HG03558 (cell line): ENCODE measurements at regions not wholly inside any gene's neighbourhood (a gene's known extent, or its start where the extent isn't known, plus 50 kb on each side); places are given as distances from the start of the nearest gene placed in this dataset.

Experiments
- ATAC-seq: cut with Tn5 transposase; IDR thresholded peaks from one replicate; pipeline ENCODE4 v1.9.1; 2021; ENCODE audit warnings: moderate number of reproducible peaks; ENCODE audit not compliant: unreplicated experiment; ENCODE audit errors: extremely low read depth

DNA sequence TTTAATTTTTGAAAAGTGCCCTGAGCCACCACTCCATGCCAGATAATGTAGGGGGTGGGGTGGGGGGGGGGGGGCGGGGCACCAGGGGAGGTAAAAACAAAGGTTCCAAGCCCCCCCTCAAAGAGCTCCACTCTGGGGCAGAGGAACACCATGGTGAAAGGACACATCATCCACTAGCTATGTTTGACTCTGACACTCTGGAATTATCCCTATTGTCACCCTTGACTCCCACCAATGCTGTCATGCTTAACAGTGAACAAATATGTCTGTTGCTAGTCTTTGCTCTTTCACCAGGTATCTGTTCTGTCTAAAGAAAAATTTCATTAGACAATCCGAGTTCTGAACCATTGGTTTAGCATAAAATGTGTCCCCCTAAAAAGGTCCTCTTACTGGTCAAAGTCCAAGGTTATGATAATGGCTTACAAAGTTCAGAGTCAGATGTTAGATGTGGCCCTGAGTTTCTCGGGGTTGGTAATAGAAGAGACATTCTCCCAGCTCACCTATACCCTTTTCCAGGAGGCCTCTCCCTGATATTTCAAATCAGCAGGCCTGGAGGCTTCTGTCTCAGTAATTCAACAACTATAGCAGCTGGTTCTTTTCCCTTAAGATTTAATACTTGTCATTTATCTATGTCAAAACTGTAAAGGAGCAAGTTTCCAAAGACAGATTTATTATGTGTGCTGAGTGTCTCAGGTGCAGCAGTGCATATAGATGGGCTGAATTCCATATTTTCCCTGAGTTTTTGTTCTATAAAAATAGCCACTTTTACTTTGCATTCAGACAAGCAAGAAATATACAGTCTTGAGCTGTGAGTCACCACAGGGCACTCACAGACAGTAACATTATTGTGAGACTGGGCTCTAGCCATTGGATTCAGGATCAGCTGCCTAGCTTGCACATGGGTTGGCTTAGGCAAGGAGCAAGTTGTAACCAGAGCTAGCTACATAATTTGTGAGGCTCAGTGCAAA lies 174.1 kb downstream of the CSNK2A3 start:
- ATAC-seq: no peak

DNA sequence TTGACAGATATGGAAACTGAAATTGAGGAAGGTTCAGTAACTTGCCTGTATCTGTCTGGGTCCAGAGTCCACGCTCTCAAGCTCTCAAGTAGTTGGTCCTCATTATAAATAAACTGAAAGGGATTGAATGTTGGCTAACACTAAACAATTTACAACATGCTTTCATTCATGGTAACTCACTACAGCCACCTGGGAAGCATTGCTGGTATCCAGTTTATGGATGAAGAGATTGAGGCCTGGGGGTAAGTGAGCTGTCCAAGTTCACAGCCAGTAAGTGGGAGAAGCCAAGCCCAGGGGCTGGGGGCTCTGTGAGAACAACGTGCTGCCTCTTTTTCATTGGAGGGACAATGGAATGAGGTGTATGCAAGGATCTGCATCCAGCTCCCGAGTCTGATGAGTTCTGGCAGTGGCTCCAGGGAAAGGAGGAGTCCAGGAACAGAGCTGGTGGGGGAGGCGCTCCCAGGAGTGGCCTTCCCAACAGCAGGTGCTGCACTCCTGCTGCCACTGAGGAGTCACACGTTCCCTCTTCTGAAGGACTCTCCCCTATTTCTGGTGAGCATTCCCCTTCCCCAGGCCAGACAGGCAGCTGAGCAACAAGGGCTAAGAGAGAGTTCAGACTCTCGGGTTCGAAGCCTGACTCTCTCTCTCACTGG lies 175.8 kb downstream of the CSNK2A3 start:
- ATAC-seq: no peak

DNA sequence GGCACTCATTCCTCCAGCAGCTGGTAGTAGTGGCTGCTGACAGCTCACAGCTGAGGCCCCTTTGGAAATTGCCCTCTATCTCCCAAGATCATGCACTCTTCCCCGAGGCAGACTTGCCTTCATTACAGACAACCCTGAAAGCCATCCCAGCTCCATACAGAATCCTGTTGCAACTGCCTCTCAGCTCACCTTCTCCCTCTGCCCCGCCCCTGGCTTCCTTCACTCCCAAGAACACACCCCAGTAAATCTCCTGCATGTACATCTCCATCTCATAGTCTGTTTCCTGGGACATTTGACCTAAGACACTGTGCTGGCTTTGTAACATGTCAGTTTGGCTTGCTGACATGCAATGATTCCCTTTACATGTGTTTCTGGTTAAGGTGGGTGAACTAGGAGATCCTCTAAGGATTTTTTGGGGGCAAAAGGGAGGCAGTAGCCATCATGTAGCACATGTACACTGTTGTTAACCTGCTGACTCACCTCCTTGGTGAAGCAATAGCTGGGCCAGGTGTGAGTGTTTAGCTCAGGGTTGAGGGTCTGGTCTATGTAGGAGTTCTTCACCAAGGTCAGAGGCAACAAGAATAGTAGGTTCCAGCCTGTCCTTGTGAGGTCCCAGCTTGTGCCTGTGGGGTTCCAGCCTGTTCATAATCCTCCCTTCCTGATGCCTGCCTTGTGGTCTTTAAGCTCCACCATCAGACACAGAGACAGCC lies 179.6 kb downstream of the CSNK2A3 start:
- ATAC-seq: no peak

DNA sequence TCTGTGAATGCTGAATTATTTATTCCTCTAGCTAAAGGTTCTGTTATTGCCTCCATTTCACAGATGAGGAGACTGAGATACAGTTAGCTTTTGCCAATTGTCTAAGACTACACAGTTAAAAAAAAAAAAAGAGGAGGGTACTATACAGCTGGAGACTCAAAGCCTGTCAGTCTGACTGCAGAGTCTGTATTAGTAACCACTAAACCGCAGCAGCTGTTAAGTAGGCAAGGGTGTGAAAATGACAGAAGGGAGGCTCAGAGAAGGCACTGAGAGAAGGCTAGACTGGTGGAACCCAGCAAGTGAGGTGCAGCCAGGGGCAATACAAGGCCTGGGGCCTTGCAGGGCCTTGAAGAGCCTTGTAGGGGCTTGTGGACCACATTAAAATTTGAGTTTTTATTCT lies 181.2 kb downstream of the CSNK2A3 start:
- ATAC-seq: peak; percentile 85

DNA sequence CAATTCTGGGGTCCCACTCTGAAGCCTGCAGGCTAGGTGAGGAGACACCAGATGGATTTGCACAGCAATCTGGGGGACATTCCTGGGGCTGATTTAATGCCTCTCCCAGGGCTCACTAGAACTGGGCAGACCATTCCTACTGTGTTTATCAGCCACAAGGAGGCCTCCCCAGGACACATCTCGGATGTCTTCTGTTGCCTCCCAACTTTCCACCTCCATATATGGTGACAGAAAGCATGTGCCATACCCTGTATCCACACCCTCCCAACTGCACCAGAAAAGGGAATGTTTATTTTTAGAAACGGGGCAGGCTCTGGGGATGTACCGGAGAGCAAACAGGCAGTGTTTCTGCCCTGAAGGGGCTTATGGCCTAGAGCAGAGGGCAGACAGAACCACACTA lies 181.8 kb downstream of the CSNK2A3 start:
- ATAC-seq: no peak

DNA sequence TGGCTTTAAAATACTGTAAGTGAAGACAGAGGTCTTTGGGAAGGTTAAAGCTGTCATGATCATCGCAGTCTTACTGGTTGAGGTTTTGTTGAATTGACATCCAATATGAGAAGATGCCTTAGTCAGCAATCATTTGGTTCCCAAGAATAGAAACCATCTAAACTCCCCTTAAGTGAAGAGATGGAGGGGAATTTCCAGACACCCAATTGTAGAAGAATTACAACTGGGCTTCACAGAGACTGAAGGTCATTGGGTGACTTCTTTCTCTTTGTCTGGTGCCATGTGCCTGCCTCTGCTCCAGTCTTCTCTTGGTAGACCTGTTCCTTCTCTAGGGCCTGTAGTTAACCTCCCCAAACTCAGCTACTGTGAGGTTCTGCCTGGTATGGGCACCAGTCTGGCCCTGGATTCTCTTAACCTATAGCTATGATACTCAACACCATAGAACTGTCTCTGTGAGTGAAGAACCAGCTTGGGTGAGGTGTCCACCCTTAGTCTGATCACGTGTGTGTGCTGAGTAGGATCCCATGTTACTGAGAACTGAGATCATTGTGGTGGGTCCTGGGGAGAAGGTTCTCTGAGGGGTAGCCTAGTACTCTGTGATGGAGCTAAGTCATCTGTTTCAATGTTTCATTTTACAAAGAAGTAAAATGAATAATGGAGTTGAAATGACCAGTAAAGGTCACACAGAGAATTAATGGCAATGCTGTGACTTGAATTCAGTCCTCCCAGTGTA lies 182.5 kb downstream of the CSNK2A3 start:
- ATAC-seq: no peak

DNA sequence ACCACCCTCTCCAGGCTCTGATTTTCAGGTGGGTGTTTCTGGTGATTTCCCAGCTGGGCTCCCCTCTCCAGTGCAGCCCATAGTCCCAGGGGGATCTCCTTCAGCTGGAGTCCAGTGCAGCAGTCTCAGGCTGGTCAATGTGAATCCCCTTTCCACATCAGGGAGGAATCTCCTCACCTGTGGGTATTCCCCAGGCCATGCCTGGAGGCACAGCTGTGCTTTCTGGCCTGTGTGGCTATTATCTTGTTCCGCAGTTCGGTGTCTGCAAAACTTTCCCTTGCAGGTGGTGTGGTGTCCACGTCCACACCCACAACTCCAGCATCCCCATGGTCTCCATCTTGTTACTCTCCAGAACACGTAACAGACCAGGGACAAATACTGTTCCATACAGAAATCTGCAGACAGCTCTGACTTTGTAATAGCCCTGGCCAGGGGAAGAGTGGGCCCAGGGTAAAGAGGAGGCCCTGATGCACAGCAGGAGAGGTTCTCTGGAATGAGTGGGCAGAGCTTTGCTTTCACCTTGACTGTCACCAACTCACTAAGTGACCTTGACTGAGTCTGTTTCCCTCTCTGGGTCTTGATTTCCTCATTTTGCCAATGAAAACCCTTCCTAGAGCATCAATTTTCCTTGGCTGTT lies 183.2 kb downstream of the CSNK2A3 start:
- ATAC-seq: no peak

DNA sequence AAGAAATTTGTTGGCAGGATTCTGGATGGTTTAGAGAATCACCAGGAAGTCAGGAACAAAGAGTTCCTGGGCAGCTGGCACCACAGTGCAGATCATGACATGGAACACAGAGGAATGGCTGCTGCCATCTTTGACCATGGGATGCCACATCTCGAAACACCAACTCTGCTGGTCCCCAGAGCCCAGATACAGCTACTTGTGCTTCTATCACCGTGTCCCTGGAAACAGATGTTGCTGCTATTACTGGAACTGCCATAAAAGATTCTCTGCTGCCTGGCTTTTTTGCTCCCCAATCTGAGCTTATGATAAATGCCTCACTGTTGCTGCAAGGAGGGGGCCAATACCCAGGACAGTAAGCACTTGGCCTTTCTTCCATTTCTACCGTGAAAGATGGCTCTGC lies 185.2 kb downstream of the CSNK2A3 start:
- ATAC-seq: no peak

DNA sequence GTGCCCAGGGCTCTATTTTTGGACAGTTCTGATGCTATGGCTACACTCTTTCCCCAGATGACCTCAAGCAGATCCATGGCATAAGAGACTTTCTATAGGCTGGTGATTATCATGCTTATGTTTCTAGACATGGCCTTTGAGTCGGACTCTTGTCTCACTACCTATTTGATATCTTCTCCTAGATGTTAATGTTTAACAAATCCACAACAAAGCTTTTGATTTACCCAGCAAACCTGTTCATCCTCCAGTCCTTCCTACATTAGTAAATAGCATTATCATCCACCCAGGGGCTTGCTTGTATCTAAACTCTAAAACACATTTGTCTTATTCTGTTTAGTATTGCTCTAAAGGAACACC lies 188.7 kb downstream of the CSNK2A3 start:
- no peak for ATAC-seq

DNA sequence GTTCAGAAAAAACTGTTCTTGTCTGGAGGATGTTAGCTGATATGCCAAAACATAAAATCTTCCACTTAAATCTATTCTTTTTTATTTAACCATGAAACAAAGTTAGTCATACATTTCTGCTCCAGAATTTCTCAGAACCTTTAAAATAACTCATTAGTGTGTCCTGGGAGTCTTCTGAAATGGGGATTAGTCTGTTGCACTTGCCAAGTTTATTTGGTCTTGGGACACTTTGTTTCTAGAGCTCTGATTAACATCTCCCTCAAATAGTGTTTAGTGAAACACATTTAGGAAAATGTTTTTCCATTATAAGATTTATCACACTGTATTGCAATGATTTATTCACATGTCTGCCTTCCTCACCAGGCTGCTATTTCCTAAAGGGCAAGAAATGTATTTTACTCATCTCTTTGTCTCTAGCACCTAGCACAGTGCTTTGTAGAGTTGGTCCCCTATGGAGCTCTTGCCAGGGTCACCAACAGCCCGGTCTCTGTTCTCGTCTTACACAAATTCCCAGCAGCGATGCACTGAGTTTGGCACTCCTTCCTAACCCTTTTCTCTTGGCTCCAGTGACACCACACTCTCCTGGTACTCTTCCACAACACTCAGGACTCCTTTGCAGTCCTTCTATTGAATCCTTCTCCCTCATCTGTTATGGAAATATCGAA lies 189.2 kb downstream of the CSNK2A3 start:
- no peak for ATAC-seq

DNA sequence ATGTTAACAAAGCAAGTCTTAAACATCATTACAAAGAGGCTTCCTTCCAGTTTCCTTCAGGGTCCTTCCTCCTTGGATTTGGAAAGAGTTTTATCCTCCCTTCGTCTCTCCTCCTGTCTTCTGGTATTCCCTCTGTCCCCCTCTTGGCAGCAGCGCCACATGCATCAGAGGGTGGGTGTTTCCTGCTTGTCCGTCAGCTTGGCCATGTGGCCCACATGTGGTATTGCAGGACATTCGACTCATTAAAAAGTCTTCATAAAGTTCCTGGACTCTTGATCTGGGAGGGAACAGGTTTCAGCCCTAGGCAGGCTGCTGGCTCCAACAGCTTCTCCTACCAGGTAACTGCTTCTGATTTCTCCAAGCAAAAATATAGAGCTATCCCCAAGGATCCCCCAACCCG lies 189.8 kb downstream of the CSNK2A3 start:
- ATAC-seq: no peak

DNA sequence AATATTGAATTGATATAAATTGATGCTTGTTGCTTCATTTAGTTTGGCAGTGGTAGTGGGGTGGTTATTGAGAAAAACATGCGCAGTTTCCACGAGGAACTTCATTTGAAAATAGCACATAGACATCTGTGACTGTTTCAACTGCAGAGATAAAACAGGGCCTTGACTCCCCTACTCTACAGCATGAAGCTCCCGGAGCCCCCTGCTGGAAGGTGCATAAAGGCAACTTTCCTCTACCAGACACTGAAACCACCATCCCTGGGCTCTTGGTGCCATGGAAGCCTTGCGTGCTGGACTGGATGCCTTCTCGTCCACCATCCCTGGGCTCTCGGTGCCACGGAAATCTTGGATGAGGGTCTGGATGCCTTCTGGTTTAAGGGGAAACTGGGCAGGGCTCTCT lies 195.9 kb downstream of the CSNK2A3 start:
- ATAC-seq: no peak

DNA sequence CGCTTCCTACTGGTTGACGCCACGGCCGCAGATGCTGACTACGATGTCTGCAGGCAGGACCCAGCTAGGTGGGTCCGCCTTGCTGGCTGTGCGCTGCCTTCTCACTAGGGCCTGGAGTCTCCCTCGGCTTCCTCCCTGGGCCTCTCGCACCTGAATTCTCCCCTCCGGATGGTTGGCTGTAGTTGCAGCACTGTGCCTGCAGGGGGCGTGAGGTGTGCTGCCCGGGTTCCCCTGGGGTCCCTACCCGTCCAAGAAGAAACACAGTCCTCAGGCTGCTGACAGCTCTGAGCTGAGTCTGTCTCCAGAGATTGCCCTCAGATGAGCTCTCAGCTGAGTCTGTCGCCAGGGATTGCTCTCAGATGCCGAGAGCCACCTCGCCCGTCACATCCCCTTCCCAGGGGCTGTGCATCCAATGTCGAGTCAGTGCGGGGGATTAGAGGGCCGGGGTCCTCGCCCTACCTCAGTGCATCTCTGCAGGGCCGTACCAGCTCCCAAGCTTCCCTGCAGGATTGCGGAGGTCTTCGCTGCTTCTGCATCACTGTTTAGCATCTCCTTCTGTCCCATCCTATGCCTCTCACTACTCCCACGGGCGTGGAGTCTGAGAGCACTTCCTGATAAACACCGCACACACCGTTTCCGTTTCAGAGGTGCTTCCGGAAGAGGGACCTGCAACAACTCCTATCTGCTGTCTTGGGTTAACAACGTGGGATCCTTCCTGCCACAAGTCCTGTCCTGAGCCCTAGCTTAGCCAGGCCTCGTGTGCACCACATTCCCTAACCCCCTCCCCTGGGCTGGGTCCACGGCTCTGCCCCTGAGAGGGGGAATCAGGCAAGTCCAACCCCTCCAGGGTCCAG lies 196.9 kb downstream of the CSNK2A3 start:
- no peak for ATAC-seq

DNA sequence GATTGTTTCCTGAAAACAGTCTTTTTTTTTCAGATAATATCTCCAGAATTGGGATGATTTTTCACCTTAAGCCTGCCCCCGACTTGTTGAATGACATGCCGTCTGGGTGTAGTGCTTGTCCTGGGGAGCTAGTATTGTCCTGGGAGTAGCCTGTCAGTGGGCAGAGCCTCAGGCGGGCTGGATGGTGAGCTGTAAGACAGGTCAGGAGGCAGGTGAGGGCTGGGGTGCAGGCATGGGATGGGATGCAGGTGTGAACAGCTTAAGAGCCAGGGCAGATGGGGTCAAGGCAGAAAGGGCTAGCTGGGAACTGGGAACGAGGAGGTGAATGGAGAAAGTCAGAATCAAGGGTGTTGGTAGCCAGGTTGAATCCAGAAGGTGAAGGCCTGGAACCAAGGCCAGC lies 200.2 kb downstream of the CSNK2A3 start:
- no peak for ATAC-seq

DNA sequence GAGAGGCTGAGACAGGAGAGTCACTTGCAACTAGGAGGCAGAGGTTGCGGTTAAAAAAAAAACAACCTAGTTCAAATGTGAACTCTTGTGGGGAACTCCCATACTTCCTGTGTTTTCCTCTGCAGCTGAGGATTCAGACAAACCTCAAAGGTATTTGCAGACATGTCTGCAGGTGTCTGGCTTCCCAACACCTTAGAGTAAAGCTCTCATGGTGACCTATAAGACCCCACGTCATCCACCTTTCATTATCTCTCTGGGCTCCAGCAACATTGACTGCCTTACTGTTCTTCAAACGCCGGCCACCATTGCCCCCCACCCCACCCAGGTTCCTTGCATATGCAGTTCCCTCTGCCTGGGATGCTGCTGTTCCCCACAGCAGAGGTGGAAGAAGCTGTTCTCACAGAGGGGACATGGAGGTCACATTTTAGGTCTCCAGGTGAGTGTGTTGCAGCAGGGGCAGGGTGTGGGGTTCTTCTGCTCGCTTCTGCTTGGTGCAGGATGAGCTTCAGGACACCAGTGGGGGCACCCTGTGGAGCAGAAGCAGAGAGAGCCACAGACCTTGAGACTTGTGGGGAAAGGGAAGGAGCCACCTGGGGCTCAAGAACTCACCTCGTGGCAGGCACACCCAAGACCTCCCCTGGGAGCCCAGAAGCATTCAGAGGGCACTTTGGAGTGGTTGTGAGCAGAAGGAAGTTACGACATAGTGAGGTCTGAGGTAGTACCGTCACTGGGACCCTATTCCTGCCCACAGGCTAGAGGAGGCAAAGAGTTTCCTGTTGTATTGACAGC lies 203.2 kb downstream of the CSNK2A3 start:
- no peak for ATAC-seq

DNA sequence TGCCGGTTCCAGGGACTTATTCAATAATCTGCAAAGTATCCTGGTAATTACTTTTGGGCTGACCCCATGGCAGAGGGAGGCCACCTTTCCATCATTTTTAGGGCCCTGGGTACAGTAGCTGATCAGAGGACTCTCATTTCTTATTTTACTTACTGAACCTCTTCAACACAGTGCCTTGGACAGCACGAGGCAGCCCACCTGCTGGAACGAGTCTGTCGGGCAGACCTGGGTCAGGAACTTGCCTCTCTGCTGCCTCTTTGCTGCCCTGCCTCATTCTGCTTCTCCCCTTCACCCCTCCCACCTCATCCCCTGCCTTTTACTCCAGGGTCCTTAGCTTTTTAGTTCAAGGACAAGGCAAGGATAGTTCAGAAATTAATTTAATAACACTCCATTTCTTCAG lies 204.5 kb downstream of the CSNK2A3 start:
- ATAC-seq: no peak

DNA sequence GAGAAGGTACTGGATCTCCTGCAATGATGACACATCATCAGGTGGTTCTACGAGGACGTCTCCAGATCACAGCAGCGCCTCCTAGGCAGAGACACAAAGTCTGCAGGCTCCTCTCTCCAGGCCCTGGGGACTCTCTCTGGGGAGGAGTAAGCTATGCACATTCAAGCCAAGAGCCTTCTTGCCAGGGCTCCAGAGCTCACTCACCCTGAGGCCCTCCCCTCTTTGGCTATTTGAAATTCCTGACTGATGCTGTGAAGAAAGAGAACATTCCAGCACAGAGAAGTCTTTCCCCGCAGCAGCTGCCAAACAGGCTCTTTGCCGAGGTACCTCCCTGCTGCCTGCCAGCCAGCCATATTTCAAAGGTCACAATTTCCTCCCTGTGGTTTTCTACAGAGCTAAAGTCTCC lies 204.9 kb downstream of the CSNK2A3 start:
- ATAC-seq: no peak

DNA sequence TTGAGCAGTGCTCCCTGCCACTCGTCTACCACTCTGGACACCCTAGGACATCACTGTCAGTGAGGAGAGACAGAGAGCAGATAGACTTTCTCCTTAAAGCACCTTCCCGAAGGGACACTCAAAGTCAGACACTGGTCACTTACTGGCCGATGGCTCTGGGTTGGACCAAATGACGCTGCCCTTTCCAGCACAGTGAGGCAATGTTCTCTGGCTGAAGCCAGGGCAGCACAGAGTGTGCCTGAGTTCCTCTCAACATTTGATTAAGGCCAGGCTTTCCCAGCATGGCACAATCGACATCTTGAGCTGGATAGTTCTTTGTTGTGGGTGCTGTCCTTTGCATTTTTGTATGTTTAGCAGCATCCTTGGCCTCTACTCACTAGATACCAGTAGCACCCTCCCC lies 206.2 kb downstream of the CSNK2A3 start:
- ATAC-seq: no peak
